GM12878 (cell line): ENCODE measurements at regions not wholly inside any gene's neighbourhood (a gene's known extent, or its start where the extent isn't known, plus 50 kb on each side); places are given as distances from the start of the nearest gene placed in this dataset.
A peak's percentile ranks its signal among the peaks of the same experiment; 100 is the strongest.

Source experiments
- CREM ChIP-seq: IDR thresholded peaks from 2 replicates; pipeline ENCODE4 v1.6.1; 2014; ENCODE audit warnings: antibody characterized with exemption, low read depth
- DPF2 ChIP-seq: fragments of 450-650 bp; IDR thresholded peaks from 2 replicates; pipeline ENCODE4 v1.6.1; 2017; ENCODE audit warnings: mild to moderate bottlenecking
- E4F1 ChIP-seq: fragments of 450-650 bp; IDR thresholded peaks from 2 replicates; pipeline ENCODE4 v1.6.1; 2018; ENCODE audit warnings: borderline replicate concordance, mild to moderate bottlenecking; ENCODE audit not compliant: partially characterized antibody
- ESRRA ChIP-seq: IDR thresholded peaks from 2 replicates; pipeline ENCODE4 v1.6.1; 2012; ENCODE audit warnings: mild to moderate bottlenecking, low read length, improper control_type of control experiment
- FOS ChIP-seq: IDR thresholded peaks from 3 replicates; pipeline ENCODE4 v1.6.1; 2011; ENCODE audit warnings: borderline replicate concordance; ENCODE audit not compliant: insufficient read length; ENCODE audit errors: extremely low read depth
- KDM1A ChIP-seq: fragments of 200-600 bp; sonication (generic); IDR thresholded peaks from 2 replicates; pipeline ENCODE4 v1.6.1; 2016; ENCODE audit warnings: borderline replicate concordance
- NR2C2 ChIP-seq: IDR thresholded peaks from 2 replicates; pipeline ENCODE4 v1.6.1; 2011; ENCODE audit warnings: borderline replicate concordance, low read depth; ENCODE audit not compliant: control insufficient read depth, insufficient read length
- PAX5 ChIP-seq: IDR thresholded peaks from 2 replicates; pipeline ENCODE4 v1.6.1; 2011; ENCODE audit warnings: low read depth, low read length, borderline replicate concordance
- POLR2AphosphoS5 ChIP-seq: IDR thresholded peaks from 2 replicates; pipeline ENCODE4 v1.6.1; 2011; ENCODE audit warnings: mild to moderate bottlenecking, low read length, inconsistent platforms
- POU2F2 ChIP-seq: IDR thresholded peaks from 3 replicates; pipeline ENCODE4 v1.6.1; 2011; ENCODE audit warnings: low read depth, mild to moderate bottlenecking, low read length, borderline replicate concordance
- SMAD5 ChIP-seq: IDR thresholded peaks from 2 replicates; pipeline ENCODE4 v1.6.1; 2016; ENCODE audit warnings: antibody characterized with exemption, low read depth
- STAT1 ChIP-seq: fragments of 450-650 bp; conservative IDR thresholded peaks from 2 replicates; pipeline ENCODE4 v1.6.1; 2014; ENCODE audit warnings: antibody characterized with exemption, mild to moderate bottlenecking
- TCF7 ChIP-seq: IDR thresholded peaks from 2 replicates; pipeline ENCODE4 v1.6.1; 2014; ENCODE audit warnings: antibody characterized with exemption, borderline replicate concordance
- ZBED1 ChIP-seq: IDR thresholded peaks from 2 replicates; pipeline ENCODE4 v1.6.1; 2016; ENCODE audit warnings: borderline replicate concordance
- ZNF384 ChIP-seq: IDR thresholded peaks from 2 replicates; pipeline ENCODE4 v1.6.1; 2012; ENCODE audit warnings: low read depth, mild to moderate bottlenecking, low read length, improper control_type of control experiment, borderline replicate concordance
- ZNF592 ChIP-seq: fragments of 450-650 bp; IDR thresholded peaks from 2 replicates; pipeline ENCODE4 v1.6.1; 2017; ENCODE audit warnings: mild to moderate bottlenecking, moderate library complexity
- ZSCAN29 ChIP-seq: fragments of 450-650 bp; IDR thresholded peaks from 2 replicates; pipeline ENCODE4 v1.6.1; 2017; ENCODE audit warnings: mild to moderate bottlenecking, moderate library complexity
- TF ChIP-seq, protein P1 (sequence below): fragments of 450-650 bp; IDR thresholded peaks from 2 replicates; pipeline ENCODE4 v1.6.1; 2017; ENCODE audit warnings: borderline replicate concordance
- TF ChIP-seq, protein P2 (sequence below): fragments of 450-650 bp; formaldehyde crosslinking; IDR thresholded peaks from 2 replicates; pipeline ENCODE4 v1.4.0; 2022; ENCODE audit warnings: mild to moderate bottlenecking, moderate library complexity

DNA sequence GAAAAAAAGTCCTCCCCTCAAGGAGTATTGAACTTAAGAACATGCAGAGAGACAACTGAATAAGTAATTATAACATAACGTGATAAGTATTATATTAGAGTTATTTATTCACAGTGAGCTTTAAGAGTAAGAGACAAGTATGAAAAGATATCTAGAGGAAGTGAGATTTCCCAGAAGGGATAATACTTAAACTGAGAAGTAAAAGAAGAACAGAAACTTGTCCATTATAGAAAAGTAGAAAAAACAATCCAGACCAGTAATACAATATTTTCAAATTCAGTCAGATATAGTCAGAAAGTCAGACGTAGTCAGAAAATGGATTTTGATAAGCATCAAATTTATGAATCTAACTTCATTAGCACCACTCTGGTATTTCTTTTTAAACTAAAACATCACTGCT, 613.0 kb upstream of the CCNG1 start (continued):
- no peak for TF ChIP-seq ZNF592
- TF ChIP-seq NR2C2 = no peak
- TF ChIP-seq TCF7 = no peak
- no peak for TF ChIP-seq ZSCAN29
- TF ChIP-seq, protein P1, sequence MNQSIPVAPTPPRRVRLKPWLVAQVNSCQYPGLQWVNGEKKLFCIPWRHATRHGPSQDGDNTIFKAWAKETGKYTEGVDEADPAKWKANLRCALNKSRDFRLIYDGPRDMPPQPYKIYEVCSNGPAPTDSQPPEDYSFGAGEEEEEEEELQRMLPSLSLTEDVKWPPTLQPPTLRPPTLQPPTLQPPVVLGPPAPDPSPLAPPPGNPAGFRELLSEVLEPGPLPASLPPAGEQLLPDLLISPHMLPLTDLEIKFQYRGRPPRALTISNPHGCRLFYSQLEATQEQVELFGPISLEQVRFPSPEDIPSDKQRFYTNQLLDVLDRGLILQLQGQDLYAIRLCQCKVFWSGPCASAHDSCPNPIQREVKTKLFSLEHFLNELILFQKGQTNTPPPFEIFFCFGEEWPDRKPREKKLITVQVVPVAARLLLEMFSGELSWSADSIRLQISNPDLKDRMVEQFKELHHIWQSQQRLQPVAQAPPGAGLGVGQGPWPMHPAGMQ = no peak
- no peak for TF ChIP-seq ZBED1
- TF ChIP-seq, protein P2, sequence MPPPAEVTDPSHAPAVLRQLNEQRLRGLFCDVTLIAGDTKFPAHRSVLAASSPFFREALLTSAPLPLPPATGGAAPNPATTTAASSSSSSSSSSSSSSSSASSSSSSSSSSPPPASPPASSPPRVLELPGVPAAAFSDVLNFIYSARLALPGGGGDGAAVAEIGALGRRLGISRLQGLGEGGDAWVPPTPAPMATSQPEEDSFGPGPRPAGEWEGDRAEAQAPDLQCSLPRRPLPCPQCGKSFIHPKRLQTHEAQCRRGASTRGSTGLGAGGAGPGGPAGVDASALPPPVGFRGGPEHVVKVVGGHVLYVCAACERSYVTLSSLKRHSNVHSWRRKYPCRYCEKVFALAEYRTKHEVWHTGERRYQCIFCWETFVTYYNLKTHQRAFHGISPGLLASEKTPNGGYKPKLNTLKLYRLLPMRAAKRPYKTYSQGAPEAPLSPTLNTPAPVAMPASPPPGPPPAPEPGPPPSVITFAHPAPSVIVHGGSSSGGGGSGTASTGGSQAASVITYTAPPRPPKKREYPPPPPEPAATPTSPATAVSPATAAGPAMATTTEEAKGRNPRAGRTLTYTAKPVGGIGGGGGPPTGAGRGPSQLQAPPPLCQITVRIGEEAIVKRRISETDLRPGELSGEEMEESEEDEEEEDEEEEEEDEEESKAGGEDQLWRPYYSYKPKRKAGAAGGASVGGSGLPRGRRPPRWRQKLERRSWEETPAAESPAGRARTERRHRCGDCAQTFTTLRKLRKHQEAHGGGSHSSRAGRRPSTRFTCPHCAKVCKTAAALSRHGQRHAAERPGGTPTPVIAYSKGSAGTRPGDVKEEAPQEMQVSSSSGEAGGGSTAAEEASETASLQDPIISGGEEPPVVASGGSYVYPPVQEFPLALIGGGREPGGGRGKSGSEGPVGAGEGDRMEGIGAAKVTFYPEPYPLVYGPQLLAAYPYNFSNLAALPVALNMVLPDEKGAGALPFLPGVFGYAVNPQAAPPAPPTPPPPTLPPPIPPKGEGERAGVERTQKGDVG (CRISPR knock-in tag) = no peak
- TF ChIP-seq SMAD5 = no peak
- TF ChIP-seq ZNF384 = peak; percentile 40; the same call in 1 of the 2 replicates
- no peak for TF ChIP-seq ESRRA
- no peak for TF ChIP-seq POU2F2
- TF ChIP-seq E4F1 = no peak
- no peak for TF ChIP-seq FOS
- no peak for TF ChIP-seq POLR2AphosphoS5
- peak; percentile 43; the same call in 1 of the 2 replicates for TF ChIP-seq CREM
- TF ChIP-seq KDM1A = no peak
- TF ChIP-seq PAX5 = no peak
- TF ChIP-seq STAT1 = no peak
- TF ChIP-seq DPF2 = peak; percentile 97
